Right lobe of liver (tissue), 6 donors: ENCODE measurements at regions not wholly inside any gene's neighbourhood (a gene's known extent, or its start where the extent isn't known, plus 50 kb on each side); places are given as distances from the start of the nearest gene placed in this dataset.

ENCODE experiments used
- ATAC-seq, 4 donors: fragments of 200-7000 bp; cut with Tn5 transposase; one replicate each; pipeline ENCODE4 v1.9.1; 2020; ENCODE audit warnings: mild to moderate bottlenecking in 4 of 4, moderate library complexity in 4 of 4
- DNase-seq, 3 donors: peaks; one replicate each; pipeline ENCODE4 v3.0.0-alpha.2; 2020
- H3K27ac ChIP-seq, 3 donors: fragments of 200-600 bp; one replicate each; pipeline ENCODE4 v1.8.0; 2022
- H3K27me3 ChIP-seq, 2 donors: fragments of 200-600 bp; one replicate each; pipeline ENCODE4 v1.8.0; 2022
- H3K36me3 ChIP-seq, 4 donors: fragments of 200-600 bp; sonication (generic) in 1 of 4; one replicate each; pipeline versions ENCODE4 v1.5.1 to v1.8.0; 2017 to 2022; ENCODE audit warnings: control low read depth in 1 of 4
- H3K4me1 ChIP-seq, 4 donors: fragments of 200-600 bp; sonication (generic) in 1 of 4; one replicate each; pipeline versions ENCODE4 v1.5.1 to v1.8.0; 2017 to 2022; ENCODE audit warnings: control low read depth in 1 of 4
- H3K4me3 ChIP-seq, 3 donors: fragments of 200-600 bp; one replicate each; pipeline ENCODE4 v1.8.0; 2022
- H3K9me3 ChIP-seq, 4 donors: fragments of 200-600 bp; sonication (generic) in 1 of 4; one replicate each; pipeline versions ENCODE4 v1.5.1 to v1.8.0; 2017 to 2022; ENCODE audit warnings: control low read depth in 1 of 4
- POLR2A ChIP-seq: fragments of 450-650 bp; IDR thresholded peaks from one replicate; pipeline ENCODE4 v1.6.1; 2017; ENCODE audit warnings: antibody characterized with exemption, mild to moderate bottlenecking
- WGBS: methylation state at CpG from one replicate; pipeline ENCODE4 v1.1.6; 2018; ENCODE audit warnings: low coverage, low lambda C conversion rate; ENCODE audit not compliant: insufficient coverage; ENCODE audit errors: missing lambda C conversion rate; 5-methylcytosine and 5-hydroxymethylcytosine counted together
- intact Hi-C, 2 donors: fragments of 100-400 bp; cut with DNase I; formaldehyde crosslinking; loops; one replicate each; pipeline versions ENCODE4 v1.11.2 to v1.14.1; 2022
- TF ChIP-seq, protein P1 (sequence below), 4 donors: fragments of 200-600 bp in 3 of 4; fragments of 450-650 bp in 1 of 4; IDR thresholded peaks; one replicate each; pipeline versions ENCODE4 v1.5.1 to v1.8.0; 2016 to 2022; ENCODE audit warnings: antibody characterized with exemption in 4 of 4, mild to moderate bottlenecking in 2 of 4
- donor health status: DM: no; HTN: yes; CAD: no.
- donor health status: DM: no; HTN: no; CAD: no.
- donor health status: DM: no; HTN: no; CAD: no.
- donor health status: DM: no; HTN: yes; CAD: no.
- donor health status: DM: no; HTN: yes; CAD: no.

DNA sequence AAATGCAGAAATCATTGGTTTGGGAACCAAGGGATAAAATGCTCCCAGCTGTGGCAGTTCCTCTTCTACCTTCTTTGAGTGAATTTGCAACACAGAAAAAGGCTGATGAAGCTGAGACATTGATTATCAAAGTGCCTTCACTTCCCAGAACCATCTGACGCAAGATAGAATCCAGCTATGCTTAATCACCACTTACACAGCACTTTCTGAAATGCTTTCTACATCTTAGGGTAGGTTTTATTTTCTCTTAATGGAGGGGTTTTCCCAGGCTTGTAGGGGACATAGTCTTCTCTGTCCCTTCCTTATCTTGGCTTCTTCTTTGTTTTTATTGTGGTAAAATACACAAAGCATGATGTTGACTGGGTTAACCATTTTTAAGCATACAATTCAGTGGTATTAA lies 332.6 kb upstream of the ZNF32 start:
- DNase-seq (no peak), ATAC-seq (no peak)
- TF ChIP-seq, protein P1, sequence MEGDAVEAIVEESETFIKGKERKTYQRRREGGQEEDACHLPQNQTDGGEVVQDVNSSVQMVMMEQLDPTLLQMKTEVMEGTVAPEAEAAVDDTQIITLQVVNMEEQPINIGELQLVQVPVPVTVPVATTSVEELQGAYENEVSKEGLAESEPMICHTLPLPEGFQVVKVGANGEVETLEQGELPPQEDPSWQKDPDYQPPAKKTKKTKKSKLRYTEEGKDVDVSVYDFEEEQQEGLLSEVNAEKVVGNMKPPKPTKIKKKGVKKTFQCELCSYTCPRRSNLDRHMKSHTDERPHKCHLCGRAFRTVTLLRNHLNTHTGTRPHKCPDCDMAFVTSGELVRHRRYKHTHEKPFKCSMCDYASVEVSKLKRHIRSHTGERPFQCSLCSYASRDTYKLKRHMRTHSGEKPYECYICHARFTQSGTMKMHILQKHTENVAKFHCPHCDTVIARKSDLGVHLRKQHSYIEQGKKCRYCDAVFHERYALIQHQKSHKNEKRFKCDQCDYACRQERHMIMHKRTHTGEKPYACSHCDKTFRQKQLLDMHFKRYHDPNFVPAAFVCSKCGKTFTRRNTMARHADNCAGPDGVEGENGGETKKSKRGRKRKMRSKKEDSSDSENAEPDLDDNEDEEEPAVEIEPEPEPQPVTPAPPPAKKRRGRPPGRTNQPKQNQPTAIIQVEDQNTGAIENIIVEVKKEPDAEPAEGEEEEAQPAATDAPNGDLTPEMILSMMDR (IDR thresholded peaks at IDR 0.05): no peak
- TF ChIP-seq POLR2A: no peak
- no peak overlapping the region for H3K4me3 ChIP-seq
- no peaks in the 10 kb centered on the region for H3K27me3 ChIP-seq
- 62% methylated on average over 1 of the region's 1 CpG for WGBS
- H3K36me3 ChIP-seq: no peaks in the 10 kb centered on the region
- no peak overlapping the region for H3K27ac ChIP-seq
- intact Hi-C loops: no loop called here
- H3K9me3 ChIP-seq: no peaks in the 10 kb centered on the region
- no peaks in the 10 kb centered on the region for H3K4me1 ChIP-seq

DNA sequence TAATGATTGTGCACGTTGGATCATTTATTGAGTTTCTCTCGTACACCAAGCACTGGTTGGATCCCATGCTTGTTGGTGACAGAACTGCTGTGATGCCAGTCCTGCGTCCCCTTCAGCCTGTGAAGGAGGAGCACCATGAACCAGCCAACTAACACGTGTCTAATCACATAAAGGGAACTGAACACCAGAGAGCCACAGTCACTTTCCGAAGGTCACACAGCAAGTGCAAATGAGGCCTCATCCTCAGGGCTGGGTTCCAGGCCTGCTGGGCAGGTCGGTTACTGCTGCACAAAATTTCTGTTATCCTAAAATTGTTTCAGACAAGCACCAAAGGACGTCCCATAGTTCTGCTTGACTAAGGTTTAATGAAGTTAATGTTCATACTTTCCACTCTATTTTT lies 332.0 kb upstream of the ZNF32 start:
- Histone ChIP-seq H3K27ac (no peak overlapping the region), H3K4me1 (no peaks in the 10 kb centered on the region), H3K9me3 (no peaks in the 10 kb centered on the region), H3K4me3 (no peak overlapping the region), H3K36me3 (no peaks in the 10 kb centered on the region), H3K27me3 (no peaks in the 10 kb centered on the region)
- no peak for DNase-seq
- no peak for TF ChIP-seq POLR2A
- TF ChIP-seq, protein P1 (IDR thresholded peaks at IDR 0.05): no peak
- intact Hi-C loops: no loop called here
- WGBS: 70% methylated on average over 4 of the region's 7 CpGs
- ATAC-seq: no peak

DNA sequence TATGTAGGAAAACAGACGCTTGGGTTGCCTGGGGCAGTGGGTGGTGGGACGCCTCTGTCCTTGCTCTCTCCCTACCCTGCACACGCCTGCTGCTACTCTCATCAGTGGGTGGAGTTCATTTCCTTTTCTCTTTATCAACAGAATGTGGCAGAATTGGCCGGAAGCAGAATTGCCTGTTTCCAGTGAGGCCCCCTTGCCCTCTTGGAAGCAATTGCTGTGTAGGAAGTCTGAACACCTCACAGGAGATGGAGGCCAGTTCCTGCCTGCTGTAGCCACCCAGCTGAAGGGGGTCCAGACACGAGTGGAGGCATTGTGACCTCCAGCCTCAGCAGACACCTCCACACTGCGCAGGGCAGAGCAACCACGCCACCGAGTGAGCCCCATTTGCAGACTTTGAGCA lies 331.6 kb upstream of the ZNF32 start:
- TF ChIP-seq, protein P1 (IDR thresholded peaks at IDR 0.05): no peak
- no peak for TF ChIP-seq POLR2A
- Histone ChIP-seq H3K27me3 (no peaks in the 10 kb centered on the region), H3K9me3 (no peaks in the 10 kb centered on the region), H3K4me3 (no peak overlapping the region), H3K36me3 (no peaks in the 10 kb centered on the region), H3K4me1 (no peaks in the 10 kb centered on the region), H3K27ac (no peak overlapping the region)
- ATAC-seq (peak in 1 of 4 donors; percentile 27), DNase-seq (no peak)
- intact Hi-C loops: no loop called here
- 28% methylated on average over 4 of the region's 8 CpGs for WGBS

DNA sequence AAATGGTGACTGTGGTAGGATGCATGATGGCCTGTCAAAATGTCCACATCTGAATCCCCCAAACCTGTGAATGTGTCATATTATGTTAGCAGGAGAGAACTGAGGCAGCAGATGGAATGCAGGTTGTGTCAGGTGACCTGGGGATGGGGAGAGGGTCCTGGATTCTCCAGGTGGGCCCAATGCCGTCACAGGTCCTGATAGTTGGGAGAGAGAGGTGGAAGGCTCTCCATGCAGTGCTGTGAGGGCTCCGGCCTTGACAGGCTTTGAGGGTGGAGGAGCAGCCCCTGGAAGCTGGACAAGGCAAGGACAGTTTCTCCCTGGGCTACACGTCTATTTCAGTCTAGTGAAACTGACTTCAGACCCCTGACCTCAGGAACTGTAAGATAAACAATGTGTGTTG lies 330.9 kb upstream of the ZNF32 start:
- intact Hi-C loops: no loop called here
- H3K36me3 ChIP-seq: no peaks in the 10 kb centered on the region
- no peak for ATAC-seq
- no peak for DNase-seq
- no peak overlapping the region for H3K4me3 ChIP-seq
- 14% methylated on average over 1 of the region's 3 CpGs for WGBS
- no peaks in the 10 kb centered on the region for H3K9me3 ChIP-seq
- H3K27me3 ChIP-seq: no peaks in the 10 kb centered on the region
- no peak for TF ChIP-seq POLR2A
- TF ChIP-seq, protein P1 (IDR thresholded peaks at IDR 0.05): no peak
- no peaks in the 10 kb centered on the region for H3K4me1 ChIP-seq
- H3K27ac ChIP-seq: no peak overlapping the region

DNA sequence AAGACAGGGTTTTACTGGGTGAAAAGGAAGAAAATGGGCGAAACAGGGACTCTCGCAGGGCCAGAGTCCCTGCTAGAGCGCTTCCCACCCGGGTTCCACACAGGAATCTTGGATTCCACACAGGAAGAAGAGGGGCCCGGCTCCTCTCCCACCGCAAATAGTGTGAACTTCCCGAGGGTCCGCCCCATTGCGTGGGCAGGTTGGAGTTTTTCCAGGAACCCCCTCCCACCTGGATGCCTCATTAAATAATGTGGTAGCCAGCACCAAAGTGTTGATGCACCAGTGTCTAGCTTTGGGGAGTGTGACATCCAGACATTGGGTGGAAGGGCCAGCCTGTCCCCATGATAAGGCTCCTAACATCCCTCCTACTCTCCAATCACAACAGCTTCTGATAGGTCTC lies 330.3 kb upstream of the ZNF32 start:
- intact Hi-C loops: no loop called here
- H3K4me3 ChIP-seq: no peak overlapping the region
- no peaks in the 10 kb centered on the region for H3K27me3 ChIP-seq
- WGBS: 88% methylated on average over 8 of the region's 9 CpGs
- DNase-seq: no peak
- no peaks in the 10 kb centered on the region for H3K4me1 ChIP-seq
- H3K9me3 ChIP-seq: no peaks in the 10 kb centered on the region
- TF ChIP-seq POLR2A: no peak
- no peak for ATAC-seq
- no peak overlapping the region for H3K27ac ChIP-seq
- no peaks in the 10 kb centered on the region for H3K36me3 ChIP-seq
